GM19395 (cell line): ENCODE measurements at regions not wholly inside any gene's neighbourhood (a gene's known extent, or its start where the extent isn't known, plus 50 kb on each side); places are given as distances from the start of the nearest gene placed in this dataset.

Experiments used
- ATAC-seq: cut with Tn5 transposase; IDR thresholded peaks from one replicate; pipeline ENCODE4 v1.9.1; 2021; ENCODE audit warnings: mild to moderate bottlenecking, moderate library complexity; ENCODE audit not compliant: unreplicated experiment

DNA sequence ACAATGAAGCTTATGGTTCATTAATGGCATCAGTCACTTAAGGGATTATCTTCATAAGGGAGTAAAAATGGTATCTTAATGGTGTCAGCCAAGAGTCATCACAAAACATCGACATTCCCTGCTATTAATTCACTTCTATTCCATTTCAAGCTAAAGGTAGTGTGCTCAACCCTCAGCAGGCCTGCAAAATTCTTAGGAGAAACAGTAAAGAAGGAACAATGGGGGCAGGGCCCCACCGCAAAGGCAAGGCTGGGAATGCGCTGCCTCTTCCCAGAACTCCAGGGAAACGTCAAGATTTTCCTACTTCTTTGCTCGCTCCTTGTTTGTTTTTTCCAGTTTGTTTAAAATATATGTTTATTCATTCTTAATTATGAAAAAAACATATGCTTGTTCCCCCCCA, 187.3 kb upstream of the TSC22D2 start:
- no peak for ATAC-seq

DNA sequence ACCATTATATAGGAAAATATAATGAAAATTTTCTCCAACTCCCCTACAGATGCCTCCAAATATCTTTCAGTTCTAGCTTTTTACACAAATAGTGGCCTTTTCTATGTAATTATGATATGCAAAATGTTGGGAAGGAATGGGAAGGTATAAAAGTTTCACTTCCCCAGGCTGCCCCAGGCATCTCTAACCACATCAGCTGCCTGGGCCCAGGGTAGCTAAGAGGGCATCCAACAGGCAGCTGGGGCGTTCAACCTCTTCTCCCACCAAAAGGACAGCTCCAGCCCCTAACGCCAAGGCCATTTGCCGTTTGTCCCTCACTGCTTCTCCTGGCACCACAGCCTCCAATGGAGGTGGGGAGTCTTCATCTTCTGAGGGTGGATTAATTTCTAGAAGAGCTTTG, 188.1 kb upstream of the TSC22D2 start:
- no peak for ATAC-seq

DNA sequence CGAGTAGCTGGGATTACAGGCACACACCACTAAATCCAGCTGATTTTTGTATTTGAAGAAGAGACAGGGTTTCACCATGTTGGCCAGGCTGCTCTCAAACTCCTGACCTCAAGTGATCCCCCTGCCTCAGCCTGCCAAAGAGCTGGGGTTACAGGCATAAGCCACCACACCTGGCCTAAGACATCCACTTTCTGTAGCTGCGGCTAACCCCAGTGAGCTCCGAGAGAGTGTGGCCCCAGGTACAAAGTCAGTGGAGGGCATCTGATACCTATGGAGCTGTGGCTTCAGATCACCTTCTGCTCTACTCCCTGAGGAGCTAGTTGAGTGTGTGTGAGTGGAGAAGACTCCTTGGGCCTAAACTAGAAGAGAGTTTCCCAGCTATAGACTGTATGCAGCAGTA, 189.3 kb upstream of the TSC22D2 start:
- no peak for ATAC-seq

DNA sequence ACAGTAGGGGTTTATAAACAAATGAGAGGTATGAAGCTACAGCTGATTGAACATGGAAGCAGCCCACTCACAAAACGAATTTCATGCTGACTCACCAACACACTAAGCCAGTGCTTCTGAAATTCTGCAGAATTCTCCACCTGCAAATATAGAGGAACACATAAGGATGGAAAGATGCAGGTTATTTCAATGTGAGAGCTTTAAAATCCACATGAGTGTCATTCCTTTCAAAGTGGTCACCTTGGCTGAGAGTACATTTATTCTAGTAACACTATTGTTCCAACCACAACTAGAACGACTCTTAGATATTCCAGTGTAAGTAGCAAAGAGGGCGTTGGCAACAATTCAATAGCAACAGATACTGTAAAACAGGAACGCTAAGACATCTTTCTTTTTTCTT, 189.9 kb upstream of the TSC22D2 start:
- ATAC-seq: no peak

DNA sequence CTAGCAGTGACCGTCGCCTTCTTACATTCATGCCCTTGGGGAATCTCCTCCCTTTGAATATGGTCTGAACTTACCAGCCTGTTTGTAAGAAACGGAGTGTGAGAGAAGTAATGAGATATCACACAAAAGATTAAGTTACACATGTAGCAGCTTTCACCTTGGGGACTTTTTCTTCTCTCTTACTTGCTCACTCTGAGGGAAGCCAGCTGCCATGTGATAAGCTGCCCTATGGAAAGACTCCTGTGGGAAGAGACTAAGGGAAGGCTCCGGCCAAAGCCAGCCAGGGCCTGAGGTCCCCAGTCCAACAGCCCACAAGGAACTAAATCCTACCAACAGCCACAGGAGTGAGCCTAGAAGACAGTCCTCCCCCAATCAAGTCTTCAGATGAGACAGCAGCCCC, 190.4 kb upstream of the TSC22D2 start:
- ATAC-seq: no peak

DNA sequence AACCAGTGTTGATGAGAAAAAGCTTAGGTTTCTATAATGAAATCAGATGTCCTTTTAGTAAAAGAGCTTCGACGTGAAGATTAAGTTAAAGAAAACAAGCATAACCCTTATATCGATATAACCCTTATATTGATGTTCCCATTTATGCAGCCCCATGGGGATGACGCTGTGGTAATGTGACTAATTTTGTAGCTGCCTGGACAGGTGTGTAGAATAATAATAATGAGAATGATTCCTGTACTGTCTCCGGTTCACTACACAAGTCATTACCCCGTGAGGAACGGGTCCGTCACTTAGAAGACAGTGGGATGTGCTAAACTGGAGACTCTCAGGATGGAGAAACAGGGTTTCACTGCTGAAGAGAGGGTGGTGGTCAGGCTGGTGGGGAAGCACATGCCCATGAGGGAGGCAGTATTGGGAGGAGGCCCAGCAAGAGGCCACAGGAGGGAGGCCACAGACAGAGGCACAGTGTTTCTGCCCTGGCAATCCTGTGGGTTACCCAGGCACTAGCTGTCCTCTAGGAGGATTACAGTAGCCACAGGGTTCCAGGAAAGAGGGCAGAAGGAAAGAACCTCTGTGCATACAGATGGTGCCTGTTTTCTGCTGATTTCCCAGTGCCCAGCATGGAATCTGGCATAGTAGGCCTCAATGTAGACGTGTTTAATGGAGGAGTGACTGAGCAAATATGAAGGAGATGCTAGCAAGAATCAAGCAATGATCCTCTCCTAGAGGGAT, 191.1 kb upstream of the TSC22D2 start:
- no peak for ATAC-seq

DNA sequence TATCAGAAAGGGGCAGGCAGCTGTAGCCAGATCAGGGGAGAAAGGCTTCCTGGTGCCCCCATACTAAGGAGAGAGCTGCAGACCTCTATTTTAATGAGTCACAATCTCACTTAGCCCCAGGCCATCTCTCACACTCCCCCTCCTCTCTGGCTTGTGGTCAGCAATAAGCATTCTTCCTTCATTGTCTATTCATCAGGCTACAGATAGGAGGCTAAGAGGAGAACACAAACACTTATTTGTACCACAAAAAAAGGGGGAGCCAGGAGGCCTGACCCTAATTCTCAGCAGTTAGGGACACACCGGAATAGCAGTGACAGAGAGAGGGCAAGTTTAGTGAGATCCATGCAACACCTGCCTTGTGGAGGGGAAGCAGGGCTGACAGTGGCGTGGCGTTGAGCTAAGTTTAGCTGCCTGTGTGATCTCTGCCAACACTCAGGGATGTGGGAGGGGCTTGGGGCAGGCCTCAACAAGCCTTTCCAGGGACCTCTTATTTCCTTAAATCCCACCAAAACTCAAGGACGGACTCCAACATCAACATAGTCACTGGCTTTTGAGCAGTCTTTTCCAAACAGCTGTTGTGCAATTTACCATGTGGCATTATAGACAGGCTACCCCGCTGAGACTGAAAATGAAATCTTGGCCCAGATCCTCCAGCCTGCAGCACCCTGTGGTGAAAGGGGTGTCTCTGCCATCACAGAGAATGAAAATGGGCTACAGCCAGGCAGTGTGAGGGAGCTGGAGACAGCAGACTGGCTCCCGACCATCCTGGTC, 191.9 kb upstream of the TSC22D2 start:
- ATAC-seq: no peak

DNA sequence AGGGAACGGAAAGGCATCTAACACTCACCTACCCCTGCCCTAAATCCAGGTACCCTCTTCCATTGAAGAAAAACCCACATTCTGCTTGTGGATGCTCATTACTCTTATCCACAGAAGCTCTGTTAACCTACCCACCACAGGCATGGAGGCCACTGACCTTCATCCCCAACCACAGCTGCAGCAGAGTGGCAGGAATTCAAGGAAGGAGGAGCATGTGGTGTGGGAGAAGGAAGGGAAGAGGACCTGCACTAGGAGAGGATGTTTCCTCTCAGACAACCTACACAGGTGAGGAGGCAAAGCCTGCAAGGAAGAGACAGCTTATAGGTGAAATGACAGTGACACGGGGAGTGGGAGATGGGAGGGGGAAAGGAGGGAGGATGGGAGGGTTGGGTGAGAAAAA, 192.5 kb upstream of the TSC22D2 start:
- no peak for ATAC-seq

DNA sequence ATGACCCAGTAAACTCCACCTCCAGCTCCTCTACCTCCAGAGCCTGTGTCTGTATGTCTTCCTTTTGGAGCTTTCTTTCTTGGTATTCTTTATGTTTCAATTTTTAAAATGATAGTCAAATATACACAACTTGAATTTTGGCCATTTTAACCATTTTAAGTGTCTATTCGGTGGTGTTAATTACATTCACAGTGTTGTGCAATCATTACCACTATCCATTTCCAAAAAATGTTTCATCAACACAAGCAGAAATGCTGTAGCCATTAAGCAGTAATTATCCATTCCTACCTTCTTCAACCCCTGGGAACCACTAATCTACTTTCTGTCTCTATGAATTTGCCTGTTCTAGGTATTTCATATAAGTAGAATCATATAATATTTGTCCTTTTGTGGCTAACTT, 194.5 kb upstream of the TSC22D2 start:
- ATAC-seq: no peak

DNA sequence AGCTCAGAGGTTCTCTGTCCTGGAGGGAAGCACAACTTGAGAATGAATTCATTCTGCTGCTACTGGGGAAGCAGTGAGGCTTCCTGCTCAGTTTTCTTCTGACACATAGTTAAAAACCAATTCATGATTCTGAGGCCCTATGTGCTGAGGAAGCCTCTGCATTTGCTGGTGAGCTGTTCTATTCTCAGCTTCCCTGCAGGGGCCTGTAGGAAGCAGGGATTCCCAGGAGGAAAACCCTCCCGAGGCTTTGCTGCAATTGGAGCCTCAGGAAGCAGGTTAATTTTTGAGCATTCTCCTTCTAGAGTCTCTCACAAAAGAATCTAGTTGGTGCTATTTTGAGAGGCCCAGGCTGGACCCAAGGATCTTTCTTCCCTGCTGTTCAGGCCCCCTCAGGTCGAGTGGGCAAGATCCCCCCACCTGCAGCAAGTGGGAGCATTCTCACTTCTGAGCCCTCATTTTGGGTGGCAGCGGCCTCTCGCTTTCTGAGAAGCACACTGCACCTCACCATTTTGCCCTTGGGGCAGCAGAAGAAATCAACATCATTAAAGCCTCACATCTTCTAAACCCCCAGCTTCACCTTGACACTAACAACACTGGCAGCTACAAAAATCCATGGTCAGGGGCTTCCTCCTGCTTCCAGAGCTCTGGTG, 197.5 kb upstream of the TSC22D2 start:
- ATAC-seq: no peak

DNA sequence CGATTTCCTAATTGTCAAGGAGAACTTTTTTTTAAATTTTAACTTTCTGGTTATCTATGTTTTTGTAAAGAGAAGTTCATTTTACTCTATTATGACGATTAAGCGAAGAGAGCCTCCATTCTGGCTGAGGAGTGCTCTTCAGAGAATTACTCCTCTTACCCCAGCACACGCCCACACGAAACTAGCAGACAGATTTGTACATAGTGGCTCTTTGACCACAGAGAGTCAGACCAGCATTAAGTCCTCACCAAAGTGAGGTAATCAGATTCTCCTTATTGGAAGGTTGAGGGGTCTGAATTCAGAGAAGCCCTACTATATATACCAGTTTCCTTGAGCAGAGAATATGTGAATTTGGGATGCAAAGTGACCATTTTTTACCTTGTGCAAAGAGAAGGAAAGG, 204.8 kb upstream of the TSC22D2 start:
- ATAC-seq: no peak

DNA sequence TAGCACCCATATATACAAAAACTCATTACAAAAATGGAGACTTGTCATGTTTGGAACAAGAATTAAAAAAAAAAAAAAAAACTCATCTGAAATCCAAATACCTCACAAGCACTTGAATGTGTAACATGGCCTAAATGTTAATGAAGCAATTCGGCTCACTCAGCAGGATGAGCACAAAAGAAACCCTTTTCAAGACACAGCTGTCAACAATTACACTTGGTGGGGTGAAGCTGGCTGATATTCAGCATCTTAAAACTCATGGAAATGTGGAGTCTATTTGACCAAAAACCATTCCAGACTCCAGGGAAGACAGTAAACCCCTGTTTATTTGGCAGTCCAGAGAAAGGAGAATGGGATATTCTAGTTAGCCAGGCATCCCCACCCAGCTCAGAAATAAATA, 205.4 kb upstream of the TSC22D2 start:
- ATAC-seq: no peak

DNA sequence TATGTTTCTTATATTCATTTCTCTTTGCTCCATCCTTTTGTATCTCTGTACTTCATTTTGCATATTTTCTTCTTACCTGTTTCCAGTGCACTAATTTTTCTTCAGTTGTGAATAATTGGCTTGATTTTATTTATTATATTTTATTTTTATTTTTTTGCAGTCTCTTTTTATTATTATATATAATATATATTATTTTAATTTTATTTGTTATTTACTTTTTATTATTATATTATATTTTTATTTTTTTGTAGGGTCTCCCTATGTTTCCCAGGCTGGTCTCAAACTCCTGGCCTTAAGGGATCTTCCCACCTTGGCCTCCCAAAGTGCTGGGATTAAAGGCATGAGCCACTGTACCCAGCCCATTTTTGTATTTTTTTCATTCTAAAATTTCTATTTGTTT, 213.1 kb upstream of the TSC22D2 start:
- ATAC-seq: no peak

DNA sequence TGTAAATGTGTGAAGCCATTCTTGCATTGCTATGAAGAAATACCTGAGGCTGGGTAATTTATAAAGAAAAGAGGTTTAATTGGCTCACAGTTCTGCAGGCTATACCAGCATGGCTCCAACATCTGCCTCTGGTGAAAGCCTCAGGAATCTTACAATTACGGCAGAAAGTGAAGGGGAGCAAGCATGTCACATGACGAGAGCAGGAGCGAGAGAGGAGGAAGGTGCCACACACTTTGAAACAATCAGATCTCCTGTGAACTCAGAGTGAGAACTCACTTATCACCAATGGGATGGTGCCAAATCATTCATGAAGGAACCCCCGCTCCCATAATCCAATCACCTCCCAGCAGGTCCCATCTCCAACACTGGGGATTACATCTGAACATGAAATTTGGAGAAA, 213.6 kb upstream of the TSC22D2 start:
- no peak for ATAC-seq

DNA sequence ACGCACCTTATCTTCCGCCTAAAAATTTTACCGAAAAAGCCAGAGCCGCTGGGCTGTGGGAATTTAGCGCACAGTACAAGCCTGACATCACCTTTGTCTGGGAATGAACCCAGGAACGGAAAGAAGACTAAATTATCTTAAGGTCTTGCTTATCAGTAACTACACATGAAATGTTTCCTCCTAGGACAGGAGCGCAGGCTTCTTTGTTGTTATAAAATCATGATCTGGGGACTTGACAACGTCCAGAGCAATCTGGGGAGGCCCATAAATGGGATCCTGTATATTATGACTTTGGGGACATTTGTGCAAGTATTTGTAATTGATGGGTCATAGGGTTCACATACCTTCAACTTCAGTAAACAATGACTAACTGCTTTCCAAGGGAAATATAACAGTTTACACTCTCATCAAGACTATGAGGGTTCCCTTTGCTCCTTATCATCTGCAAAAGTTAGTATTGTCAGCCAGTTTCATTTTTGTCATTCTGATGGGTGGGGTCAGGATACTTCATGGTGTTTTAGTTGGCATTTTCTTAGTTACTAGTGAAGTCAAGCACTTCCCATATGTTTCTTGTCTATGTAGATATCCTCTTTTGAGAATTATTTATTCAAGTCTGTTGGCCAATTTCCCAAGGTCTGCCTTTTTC, 213.9 kb upstream of the PFN2 start:
- ATAC-seq: peak; percentile 14

DNA sequence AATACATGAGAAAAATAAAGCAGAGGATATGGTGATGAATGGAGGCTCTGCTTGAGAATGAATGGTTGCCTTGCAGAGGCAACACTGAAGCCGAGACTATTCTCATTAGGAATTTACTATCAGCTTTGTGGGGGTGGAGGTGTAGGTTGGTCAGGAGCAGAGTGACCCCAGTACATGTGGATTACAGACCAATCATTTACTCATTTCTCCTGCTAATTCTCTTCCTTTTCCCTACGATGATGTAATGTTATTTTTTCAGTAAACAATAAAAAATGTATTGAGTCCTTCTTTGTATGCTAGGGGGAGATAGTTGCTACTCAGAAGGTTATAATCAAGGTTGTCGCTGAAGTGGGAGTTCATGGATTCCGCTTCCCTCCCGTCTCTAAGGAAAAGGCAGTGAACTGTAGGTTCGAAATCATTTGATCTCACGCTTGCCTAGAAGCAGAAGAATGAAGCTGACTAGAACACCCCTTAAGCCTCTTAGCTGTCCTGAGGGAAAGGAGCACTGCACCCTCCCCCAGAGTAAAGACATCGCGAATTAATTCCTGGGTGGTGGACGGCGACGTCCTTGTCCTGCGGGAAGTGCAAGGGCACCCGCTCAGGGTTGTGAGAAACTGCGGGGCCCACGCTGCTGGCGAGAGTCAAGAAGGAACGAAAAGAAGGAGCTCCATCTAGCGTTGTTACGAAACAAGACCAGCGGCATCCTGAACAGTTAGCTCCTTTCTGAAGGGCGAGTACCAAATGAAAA, 213.2 kb upstream of the PFN2 start:
- peak; percentile 86 for ATAC-seq

DNA sequence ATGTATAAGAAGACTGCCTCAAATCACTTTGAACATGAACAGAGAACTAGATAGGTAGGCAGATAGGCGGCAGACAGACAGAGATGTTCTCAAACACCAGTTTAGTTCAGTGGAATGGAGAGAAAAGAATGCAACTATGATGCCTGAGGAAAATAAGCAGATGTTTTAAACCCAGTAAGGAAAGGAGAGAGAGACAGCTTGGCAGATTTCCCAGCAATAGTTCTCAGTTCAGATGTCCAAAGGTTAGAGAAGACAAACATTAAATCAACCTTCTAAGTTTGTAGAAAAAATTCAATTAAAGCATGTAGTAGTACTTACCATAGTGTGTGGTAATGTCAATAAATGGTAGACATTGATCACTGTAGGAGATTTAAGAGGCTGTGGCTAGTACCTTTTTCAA, 209.6 kb upstream of the PFN2 start:
- ATAC-seq: no peak

DNA sequence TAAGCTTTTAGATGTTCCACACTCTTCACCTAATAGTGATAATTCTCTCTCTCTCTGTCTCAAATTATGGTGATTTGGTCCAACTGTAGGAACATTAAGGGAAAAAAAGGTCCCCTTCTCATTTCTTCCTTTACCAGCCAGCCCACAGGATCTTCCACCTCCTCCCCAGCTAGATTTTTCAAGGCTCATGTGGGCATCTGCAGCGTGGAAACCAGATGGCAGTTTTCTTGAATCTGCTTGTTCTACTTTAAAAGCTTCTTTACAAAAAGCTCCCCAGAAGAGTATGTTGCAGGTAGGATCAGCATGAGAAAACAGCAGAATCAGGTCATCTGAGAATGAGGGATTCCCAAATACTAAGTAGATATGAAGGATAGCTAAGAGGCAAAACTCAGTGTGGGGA, 208.6 kb upstream of the PFN2 start:
- ATAC-seq: no peak

DNA sequence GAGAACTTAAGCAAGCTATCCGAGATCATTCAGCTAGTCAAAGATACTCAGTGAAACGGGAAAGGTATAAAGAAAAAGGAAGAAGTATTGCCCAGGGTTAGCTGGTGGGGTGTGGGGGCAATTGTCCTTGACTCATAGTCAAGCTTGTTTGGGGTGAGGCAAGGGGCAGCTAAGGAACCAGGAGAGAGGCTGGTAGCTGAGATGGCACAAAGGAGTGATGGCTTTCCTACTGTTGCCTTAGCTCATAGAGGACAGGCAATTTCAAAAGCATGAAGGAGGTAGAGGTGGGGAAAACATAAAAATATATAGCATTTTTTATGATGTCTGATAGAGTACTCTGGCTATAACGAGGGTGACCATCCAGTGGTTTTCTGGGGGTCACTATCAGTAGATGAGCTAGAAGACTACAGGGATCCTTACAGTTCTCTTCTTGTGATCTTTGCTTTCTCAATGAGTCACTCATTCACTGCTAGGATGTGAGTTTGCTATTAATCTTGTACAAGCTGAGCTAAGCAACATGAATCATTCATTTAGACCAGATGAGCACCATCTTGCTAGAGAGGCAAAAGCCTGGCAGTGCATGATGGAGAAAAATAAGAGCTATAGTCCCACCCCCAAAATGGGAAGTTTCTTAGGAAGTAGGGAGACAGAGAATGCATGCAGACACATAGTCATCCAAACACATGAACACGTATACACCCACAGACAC, 207.1 kb upstream of the PFN2 start:
- no peak for ATAC-seq

DNA sequence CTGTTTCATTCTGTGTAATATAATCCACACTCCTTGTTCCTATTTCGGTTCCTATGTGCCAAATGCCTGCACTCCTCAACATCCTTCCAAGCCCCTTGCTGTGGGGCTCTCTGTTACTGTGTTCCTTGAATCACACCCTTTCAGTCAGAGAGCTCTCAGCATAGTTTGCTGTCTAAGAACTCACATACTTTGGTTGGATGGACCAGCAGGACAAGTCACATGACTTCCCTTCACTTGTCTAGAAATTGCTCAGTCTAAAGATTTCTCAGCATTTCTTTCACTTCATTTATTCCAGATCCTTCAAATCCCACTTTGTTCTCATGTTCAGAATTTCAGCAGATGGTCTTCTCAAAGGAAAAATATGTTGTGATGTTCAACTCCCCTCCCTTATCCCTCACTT, 203.5 kb upstream of the PFN2 start:
- no peak for ATAC-seq
